K562 (cell line): ENCODE measurements at regions not wholly inside any gene's neighbourhood (a gene's known extent, or its start where the extent isn't known, plus 50 kb on each side); places are given as distances from the start of the nearest gene placed in this dataset.

ENCODE experiments used
- ATAC-seq: fragments of 200-7000 bp; cut with Tn5 transposase; 3 replicates; pipeline ENCODE4 v1.9.1; 2020; ENCODE audit warnings: moderate library complexity
- BruUV-seq: library from RNA; stranded (reverse); fragments of 400-500 nt; replicated peaks from 2 replicates; lab custom pipeline; 2021; lab: Mats Ljungman, UMichigan
- CTCF ChIA-PET: fragments of 300-600 bp; formaldehyde crosslinking; extraction: SDS; loops from one replicate; lab custom pipeline; 2021; ENCODE audit warnings: low intra/inter-chr PET ratio; lab: Yijun Ruan, JAX
- POLR2A ChIA-PET: fragments of 300-600, 350-650 bp; sonication (Branson Sonifier 250); formaldehyde crosslinking; extraction: SDS; loops from one replicate; lab custom pipeline; 2021; ENCODE audit warnings: antibody characterized with exemption, inconsistent platforms; lab: Yijun Ruan, JAX
- DNase-seq, 4 experiments: peaks; one replicate each; pipeline versions ENCODE4 v3.0.0 to v3.0.0-alpha.2; 2011 to 2018; ENCODE audit warnings: low spot score in 3 of 4, mixed read lengths in 3 of 4; ENCODE audit errors: extremely low read depth in 1 of 4
- FAIRE-seq: peaks from 2 replicates; lab custom pipeline; 2011; peaks lifted over from hg19 to GRCh38; lab: Jason Lieb, UNC
- H2AFZ ChIP-seq: 2 replicates; pipeline ENCODE4 v1.6.0; 2011; ENCODE audit warnings: low read depth, low read length, control low read depth, inconsistent platforms
- H3K27ac ChIP-seq: fragments of 200-600 bp; 3 replicates; pipeline ENCODE4 v1.8.0; 2011; ENCODE audit warnings: low read depth, mild to moderate bottlenecking, control low read depth, inconsistent platforms, low read length, moderate library complexity, mixed read lengths; ENCODE audit errors: extremely low read depth
- H3K27me3 ChIP-seq, 2 experiments: fragments of 300-600 bp in 1 of 2; 2 replicates in 1 of 2; 3 replicates in 1 of 2; pipeline versions ENCODE4 v1.6.0 to v1.8.0; 2011; ENCODE audit warnings: inconsistent platforms in 2 of 2, low read length in 2 of 2, mild to moderate bottlenecking in 1 of 2, mixed read lengths in 1 of 2, moderate library complexity in 1 of 2; ENCODE audit not compliant: control insufficient read depth in 2 of 2, insufficient read depth in 2 of 2
- H3K36me3 ChIP-seq: fragments of 300-600 bp; 3 replicates; pipeline ENCODE4 v1.8.0; 2011; ENCODE audit warnings: mild to moderate bottlenecking, low read length, inconsistent platforms; ENCODE audit not compliant: control insufficient read depth, insufficient read depth
- H3K4me1 ChIP-seq, 2 experiments: fragments of 200-600 bp in 1 of 2; replicated peaks in 1 of 2; 2 replicates in 1 of 2; 3 replicates in 1 of 2; pipeline versions ENCODE4 v1.5.1 to v1.8.0; 2011; ENCODE audit warnings: inconsistent platforms in 2 of 2, low read length in 2 of 2, mild to moderate bottlenecking in 1 of 2, mixed read lengths in 1 of 2, moderate library complexity in 1 of 2; ENCODE audit not compliant: control insufficient read depth in 2 of 2, insufficient read depth in 2 of 2
- H3K4me2 ChIP-seq: 2 replicates; pipeline ENCODE4 v1.6.1; 2011; ENCODE audit warnings: low read length, control low read depth, inconsistent platforms, mixed read lengths; ENCODE audit not compliant: insufficient read depth
- H3K4me3 ChIP-seq: fragments of 200-600 bp; sonication (generic), shearing (Covaris generic); 2 replicates; pipeline ENCODE4 v1.5.1; 2016; ENCODE audit warnings: control low read depth, inconsistent platforms
- H3K79me2 ChIP-seq: fragments of 200-600 bp; 3 replicates; pipeline ENCODE4 v1.8.0; 2011; ENCODE audit warnings: low read length, inconsistent platforms; ENCODE audit not compliant: control insufficient read depth, insufficient read depth
- H3K9ac ChIP-seq, 2 experiments: 2 replicates each; pipeline versions ENCODE4 v1.6.0 to v1.6.1; 2011; ENCODE audit warnings: low read depth in 2 of 2, low read length in 2 of 2, control low read depth in 1 of 2, inconsistent platforms in 1 of 2, mild to moderate bottlenecking in 1 of 2, mixed read lengths in 1 of 2; ENCODE audit not compliant: insufficient read depth in 1 of 2
- H3K9me1 ChIP-seq: one replicate; pipeline ENCODE4 v1.6.0; 2011; ENCODE audit warnings: inconsistent platforms, mild to moderate bottlenecking, low read length, moderate library complexity; ENCODE audit not compliant: control insufficient read depth, insufficient read depth
- H3K9me3 ChIP-seq: replicated peaks from 2 replicates; pipeline ENCODE4 v1.5.1; 2011; ENCODE audit warnings: low read depth, low read length, inconsistent platforms; ENCODE audit not compliant: control insufficient read depth, insufficient read depth
- H4K20me1 ChIP-seq: replicated peaks from 2 replicates; pipeline ENCODE4 v1.6.1; 2011; ENCODE audit warnings: low read length, inconsistent platforms, mixed read lengths; ENCODE audit not compliant: control insufficient read depth, insufficient read depth
- CEBPG ChIP-seq, 3 experiments: fragments of 200-800 bp in 1 of 3; sonication (Bioruptor generic) in 1 of 3; sonication (generic) in 1 of 3; formaldehyde crosslinking in 1 of 3; IDR thresholded peaks in 2 of 3; conservative IDR thresholded peaks in 1 of 3; 2 replicates each; pipeline versions ENCODE4 v1.6.1 to v1.8.0; 2016 to 2022; ENCODE audit warnings: missing compliant biosample characterization in 2 of 3, missing genetic modification characterization in 2 of 3, mild to moderate bottlenecking in 1 of 3, missing genetic modification reagents in 1 of 3
- DPF2 ChIP-seq: fragments of 450-650 bp; IDR thresholded peaks from 2 replicates; pipeline ENCODE4 v1.6.1; 2016
- ESRRA ChIP-seq: fragments of 450-650 bp; IDR thresholded peaks from 2 replicates; pipeline ENCODE4 v1.6.1; 2014; ENCODE audit warnings: low read depth, mild to moderate bottlenecking, moderate library complexity, borderline replicate concordance
- KLF16 ChIP-seq: IDR thresholded peaks from 2 replicates; pipeline ENCODE4 v1.6.1; 2016; ENCODE audit warnings: antibody characterized with exemption
- NFIC ChIP-seq: fragments of 450-650 bp; IDR thresholded peaks from 2 replicates; pipeline ENCODE4 v1.6.1; 2017; ENCODE audit warnings: mild to moderate bottlenecking, inconsistent platforms
- NR2C1 ChIP-seq, 2 experiments: fragments of 450-650 bp; IDR thresholded peaks; 2 replicates each; pipeline ENCODE4 v1.6.1; 2017; ENCODE audit warnings: mild to moderate bottlenecking in 2 of 2, antibody characterized with exemption in 1 of 2, inconsistent platforms in 1 of 2, missing compliant biosample characterization in 1 of 2, missing genetic modification characterization in 1 of 2
- SNIP1 ChIP-seq: fragments of 450-650 bp; IDR thresholded peaks from 2 replicates; pipeline ENCODE4 v1.7.1; 2017; ENCODE audit warnings: low read depth, mild to moderate bottlenecking
- ZFP1 ChIP-seq: fragments of 450-650 bp; formaldehyde crosslinking; IDR thresholded peaks from 2 replicates; pipeline ENCODE4 v1.4.0; 2020; ENCODE audit warnings: mild to moderate bottlenecking, mixed read lengths
- WGBS: fragments of 100-300 bp; shearing (Covaris generic); methylation state at CpG from one replicate; pipeline ENCODE4 v1.1.6; 2016; ENCODE audit warnings: low coverage, mixed read lengths; ENCODE audit not compliant: insufficient coverage; ENCODE audit errors: missing lambda C conversion rate; 5-methylcytosine and 5-hydroxymethylcytosine counted together
- in situ Hi-C: fragments of 300-500 bp; cut with MboI; formaldehyde crosslinking; loops from 4 replicates; pipeline ENCODE4 v1.15.0; 2018; ENCODE audit warnings: inconsistent platforms, mixed read lengths
- intact Hi-C: fragments of 100-400 bp; cut with micrococcal nuclease; formaldehyde crosslinking; loops from 2 replicates; pipeline ENCODE4 v1.14.2; 2022
- TF ChIP-seq, protein P1 (sequence below): fragments of 250-450 bp; sonication (Bioruptor Pico); IDR thresholded peaks from 2 replicates; pipeline ENCODE4 v1.8.0; 2022; ENCODE audit warnings: inconsistent platforms
- TF ChIP-seq, protein P2 (sequence below): fragments of 200-800 bp; sonication (Bioruptor generic); IDR thresholded peaks from 2 replicates; pipeline ENCODE4 v1.6.1; 2016; ENCODE audit warnings: missing genetic modification characterization, missing compliant biosample characterization

DNA sequence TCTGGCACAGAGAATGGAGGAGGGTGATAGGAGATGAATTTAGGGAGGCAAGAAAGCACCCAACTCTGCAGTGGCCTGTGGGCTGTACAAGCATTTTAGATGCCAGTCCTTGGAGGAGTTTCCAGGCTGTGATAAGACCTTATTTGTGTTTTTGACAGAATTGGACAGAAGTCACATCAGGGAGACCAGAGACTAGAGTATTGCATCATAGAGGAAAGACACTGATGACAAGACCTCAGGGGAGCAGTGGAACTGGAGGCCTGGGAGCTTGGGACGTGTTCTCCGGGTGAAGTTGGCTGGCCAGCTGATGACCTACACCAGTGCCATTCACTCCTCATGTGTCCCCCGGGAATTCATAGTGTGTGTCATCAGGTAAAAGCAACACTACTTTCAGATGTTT lies 284.0 kb upstream of the ZFP42 start:
- intact Hi-C loops (no loop called here), in situ Hi-C loops (no loop called here)
- no TSS peak for BruUV-seq
- 0% methylated on average over 3 of the region's 3 CpGs for WGBS
- no peaks in the 10 kb centered on the region for H3K9me1 ChIP-seq
- no peaks in the 10 kb centered on the region for H3K79me2 ChIP-seq
- FAIRE-seq = no peak
- no peak overlapping the region for H3K9ac ChIP-seq
- no peak for DNase-seq
- CTCF ChIA-PET = no interaction called here
- H4K20me1 ChIP-seq = no peaks in the 10 kb centered on the region
- TF ChIP-seq, protein P1, sequence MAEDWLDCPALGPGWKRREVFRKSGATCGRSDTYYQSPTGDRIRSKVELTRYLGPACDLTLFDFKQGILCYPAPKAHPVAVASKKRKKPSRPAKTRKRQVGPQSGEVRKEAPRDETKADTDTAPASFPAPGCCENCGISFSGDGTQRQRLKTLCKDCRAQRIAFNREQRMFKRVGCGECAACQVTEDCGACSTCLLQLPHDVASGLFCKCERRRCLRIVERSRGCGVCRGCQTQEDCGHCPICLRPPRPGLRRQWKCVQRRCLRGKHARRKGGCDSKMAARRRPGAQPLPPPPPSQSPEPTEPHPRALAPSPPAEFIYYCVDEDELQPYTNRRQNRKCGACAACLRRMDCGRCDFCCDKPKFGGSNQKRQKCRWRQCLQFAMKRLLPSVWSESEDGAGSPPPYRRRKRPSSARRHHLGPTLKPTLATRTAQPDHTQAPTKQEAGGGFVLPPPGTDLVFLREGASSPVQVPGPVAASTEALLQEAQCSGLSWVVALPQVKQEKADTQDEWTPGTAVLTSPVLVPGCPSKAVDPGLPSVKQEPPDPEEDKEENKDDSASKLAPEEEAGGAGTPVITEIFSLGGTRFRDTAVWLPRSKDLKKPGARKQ (CRISPR knock-in tag) = no peak
- TF ChIP-seq ZFP1 (CRISPR knock-in tag) (no peak), KLF16 (no peak), CEBPG (CRISPR knock-in tag; IDR thresholded peaks at IDR 0.05) (no peak), CEBPG (tag; conservative IDR thresholded peaks at IDR 0.05 in 1 of 2, IDR thresholded peaks at IDR 0.05 in 1 of 2) (0 out of 4 replicates have a peak, but pooled peaks of 1 of the 2 experiments have one; percentile 30)
- ATAC-seq = no peak
- H3K4me3 ChIP-seq = no peak overlapping the region
- no peaks in the 10 kb centered on the region for H3K4me1 ChIP-seq
- H2AFZ ChIP-seq = no peak overlapping the region
- H3K4me2 ChIP-seq = no peak overlapping the region
- no peaks in the 10 kb centered on the region for H3K36me3 ChIP-seq
- no peak overlapping the region for H3K27ac ChIP-seq
- H3K27me3 ChIP-seq = no peaks in the 10 kb centered on the region
- no peaks in the 10 kb centered on the region for H3K9me3 ChIP-seq
- POLR2A ChIA-PET = no interaction called here

DNA sequence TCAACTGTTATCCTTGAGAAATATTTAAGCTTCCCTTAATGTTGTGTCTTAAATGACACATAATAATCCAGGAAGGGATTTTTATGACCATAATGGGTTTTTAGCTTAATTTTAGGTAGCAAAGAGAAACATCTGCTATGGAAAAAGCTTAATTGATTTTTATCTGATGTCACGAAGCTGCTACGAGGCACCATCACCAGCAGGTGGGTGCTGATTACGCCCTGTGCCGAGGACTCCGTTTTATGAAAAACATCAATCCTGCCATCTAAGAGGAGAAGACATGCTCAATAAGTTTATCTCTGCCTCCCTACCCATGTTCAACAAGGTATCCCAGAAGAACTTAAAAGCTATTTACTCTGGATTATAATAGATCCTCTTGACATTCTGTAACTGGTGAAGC lies 280.6 kb upstream of the ZFP42 start:
- no peaks in the 10 kb centered on the region for H4K20me1 ChIP-seq
- no peak overlapping the region for H3K9ac ChIP-seq
- H3K4me3 ChIP-seq = no peak overlapping the region
- DNase-seq (no peak), ATAC-seq (no peak), FAIRE-seq (no peak)
- no TSS peak for BruUV-seq
- no peaks in the 10 kb centered on the region for H3K4me1 ChIP-seq
- no peaks in the 10 kb centered on the region for H3K9me1 ChIP-seq
- no peaks in the 10 kb centered on the region for H3K36me3 ChIP-seq
- POLR2A ChIA-PET = no interaction called here
- in situ Hi-C loops = no loop called here
- H2AFZ ChIP-seq = no peak overlapping the region
- intact Hi-C loops = no loop called here
- no peaks in the 10 kb centered on the region for H3K9me3 ChIP-seq
- CTCF ChIA-PET = no interaction called here
- WGBS = 4% methylated on average over 5 of the region's 5 CpGs
- no peak overlapping the region for H3K4me2 ChIP-seq
- no peak overlapping the region for H3K27ac ChIP-seq
- H3K27me3 ChIP-seq = no peaks in the 10 kb centered on the region
- H3K79me2 ChIP-seq = no peaks in the 10 kb centered on the region
- TF ChIP-seq, protein P2, sequence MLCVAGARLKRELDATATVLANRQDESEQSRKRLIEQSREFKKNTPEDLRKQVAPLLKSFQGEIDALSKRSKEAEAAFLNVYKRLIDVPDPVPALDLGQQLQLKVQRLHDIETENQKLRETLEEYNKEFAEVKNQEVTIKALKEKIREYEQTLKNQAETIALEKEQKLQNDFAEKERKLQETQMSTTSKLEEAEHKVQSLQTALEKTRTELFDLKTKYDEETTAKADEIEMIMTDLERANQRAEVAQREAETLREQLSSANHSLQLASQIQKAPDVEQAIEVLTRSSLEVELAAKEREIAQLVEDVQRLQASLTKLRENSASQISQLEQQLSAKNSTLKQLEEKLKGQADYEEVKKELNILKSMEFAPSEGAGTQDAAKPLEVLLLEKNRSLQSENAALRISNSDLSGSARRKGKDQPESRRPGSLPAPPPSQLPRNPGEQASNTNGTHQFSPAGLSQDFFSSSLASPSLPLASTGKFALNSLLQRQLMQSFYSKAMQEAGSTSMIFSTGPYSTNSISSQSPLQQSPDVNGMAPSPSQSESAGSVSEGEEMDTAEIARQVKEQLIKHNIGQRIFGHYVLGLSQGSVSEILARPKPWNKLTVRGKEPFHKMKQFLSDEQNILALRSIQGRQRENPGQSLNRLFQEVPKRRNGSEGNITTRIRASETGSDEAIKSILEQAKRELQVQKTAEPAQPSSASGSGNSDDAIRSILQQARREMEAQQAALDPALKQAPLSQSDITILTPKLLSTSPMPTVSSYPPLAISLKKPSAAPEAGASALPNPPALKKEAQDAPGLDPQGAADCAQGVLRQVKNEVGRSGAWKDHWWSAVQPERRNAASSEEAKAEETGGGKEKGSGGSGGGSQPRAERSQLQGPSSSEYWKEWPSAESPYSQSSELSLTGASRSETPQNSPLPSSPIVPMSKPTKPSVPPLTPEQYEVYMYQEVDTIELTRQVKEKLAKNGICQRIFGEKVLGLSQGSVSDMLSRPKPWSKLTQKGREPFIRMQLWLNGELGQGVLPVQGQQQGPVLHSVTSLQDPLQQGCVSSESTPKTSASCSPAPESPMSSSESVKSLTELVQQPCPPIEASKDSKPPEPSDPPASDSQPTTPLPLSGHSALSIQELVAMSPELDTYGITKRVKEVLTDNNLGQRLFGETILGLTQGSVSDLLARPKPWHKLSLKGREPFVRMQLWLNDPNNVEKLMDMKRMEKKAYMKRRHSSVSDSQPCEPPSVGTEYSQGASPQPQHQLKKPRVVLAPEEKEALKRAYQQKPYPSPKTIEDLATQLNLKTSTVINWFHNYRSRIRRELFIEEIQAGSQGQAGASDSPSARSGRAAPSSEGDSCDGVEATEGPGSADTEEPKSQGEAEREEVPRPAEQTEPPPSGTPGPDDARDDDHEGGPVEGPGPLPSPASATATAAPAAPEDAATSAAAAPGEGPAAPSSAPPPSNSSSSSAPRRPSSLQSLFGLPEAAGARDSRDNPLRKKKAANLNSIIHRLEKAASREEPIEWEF = no peak
- no peak for TF ChIP-seq NFIC
- no peak for TF ChIP-seq ESRRA
- TF ChIP-seq SNIP1 = no peak
- TF ChIP-seq NR2C1 (IDR thresholded peaks at IDR 0.05) = no peak
- no peak for TF ChIP-seq NR2C1 (tag; IDR thresholded peaks at IDR 0.05)
- no peak for TF ChIP-seq DPF2
